A549 (cell line): ENCODE measurements at regions not wholly inside any gene's neighbourhood (a gene's known extent, or its start where the extent isn't known, plus 50 kb on each side); places are given as distances from the start of the nearest gene placed in this dataset.
"Not testable (repeated sequence)": the region's sequence is repeated elsewhere in the genome, so short reads cannot be mapped to it uniquely, and the experiment has no call there.

Experiments used
- CTCF ChIP-seq: fragments of >200 bp; sonication (Bioruptor Twin); formaldehyde crosslinking; IDR thresholded peaks from 3 replicates; pipeline ENCODE4 v1.5.1; 2016
- EHF ChIP-seq: fragments of 250-450 bp; sonication (Bioruptor Pico); IDR thresholded peaks from 2 replicates; pipeline ENCODE4 v1.5.0; 2020; ENCODE audit warnings: mild to moderate bottlenecking
- EP300 ChIP-seq, 2 experiments: fragments of >200 bp; sonication (Bioruptor Twin); formaldehyde crosslinking; IDR thresholded peaks; 2 replicates in 1 of 2; 3 replicates in 1 of 2; pipeline ENCODE4 v1.6.1; 2016 to 2017
- ESRRA ChIP-seq: fragments of 150-350 bp; IDR thresholded peaks from 2 replicates; pipeline ENCODE4 v1.6.1; 2014; ENCODE audit warnings: mild to moderate bottlenecking, low read length, borderline replicate concordance
- HMGXB4 ChIP-seq: fragments of 250-450 bp; sonication (Bioruptor Pico); IDR thresholded peaks from 2 replicates; pipeline ENCODE4 v1.5.0; 2021; ENCODE audit warnings: mild to moderate bottlenecking, moderate library complexity, borderline replicate concordance
- JUNB ChIP-seq: fragments of >200 bp; sonication (Bioruptor Twin); formaldehyde crosslinking; IDR thresholded peaks from 2 replicates; pipeline ENCODE4 v1.6.1; 2016
- KDM1A ChIP-seq: fragments of 200-600 bp; sonication (generic); IDR thresholded peaks from 2 replicates; pipeline ENCODE4 v1.6.1; 2016; ENCODE audit warnings: low read depth, mild to moderate bottlenecking
- KDM5A ChIP-seq: fragments of 200-600 bp; sonication (generic); IDR thresholded peaks from 2 replicates; pipeline ENCODE4 v1.6.1; 2016; ENCODE audit warnings: antibody characterized with exemption, mild to moderate bottlenecking
- REST ChIP-seq: fragments of 200-600 bp; sonication (generic); IDR thresholded peaks from 2 replicates; pipeline ENCODE4 v1.6.1; 2016; ENCODE audit warnings: antibody characterized with exemption, mild to moderate bottlenecking, moderate library complexity
- ZNF302 ChIP-seq: fragments of 250-450 bp; sonication (Bioruptor Pico); IDR thresholded peaks from 2 replicates; pipeline ENCODE4 v1.9.0; 2021; ENCODE audit warnings: inconsistent platforms, mild to moderate bottlenecking, moderate library complexity
- ZSCAN20 ChIP-seq: fragments of 250-450 bp; sonication (Bioruptor Pico); IDR thresholded peaks from 2 replicates; pipeline ENCODE4 v1.8.0; 2022; ENCODE audit warnings: mild to moderate bottlenecking, moderate library complexity

- not testable (repeated sequence) for TF ChIP-seq ZNF302 (CRISPR knock-in tag); HMGXB4 (CRISPR knock-in tag); JUNB; CTCF; KDM1A; KDM5A; EP300 (IDR thresholded peaks at IDR 0.05); EHF (CRISPR knock-in tag); ZSCAN20 (CRISPR knock-in tag); ESRRA; REST
Observed at GRCh38 chr11:42434911-42435310, 876.9 kb upstream of the API5 start.
